GM18861 (cell line): ENCODE measurements at regions not wholly inside any gene's neighbourhood (a gene's known extent, or its start where the extent isn't known, plus 50 kb on each side); places are given as distances from the start of the nearest gene placed in this dataset.
"Not testable (repeated sequence)": the region's sequence is repeated elsewhere in the genome, so short reads cannot be mapped to it uniquely, and the experiment has no call there.

Source experiments
- ATAC-seq: cut with Tn5 transposase; IDR thresholded peaks from one replicate; pipeline ENCODE4 v1.9.1; 2021; ENCODE audit not compliant: unreplicated experiment

DNA sequence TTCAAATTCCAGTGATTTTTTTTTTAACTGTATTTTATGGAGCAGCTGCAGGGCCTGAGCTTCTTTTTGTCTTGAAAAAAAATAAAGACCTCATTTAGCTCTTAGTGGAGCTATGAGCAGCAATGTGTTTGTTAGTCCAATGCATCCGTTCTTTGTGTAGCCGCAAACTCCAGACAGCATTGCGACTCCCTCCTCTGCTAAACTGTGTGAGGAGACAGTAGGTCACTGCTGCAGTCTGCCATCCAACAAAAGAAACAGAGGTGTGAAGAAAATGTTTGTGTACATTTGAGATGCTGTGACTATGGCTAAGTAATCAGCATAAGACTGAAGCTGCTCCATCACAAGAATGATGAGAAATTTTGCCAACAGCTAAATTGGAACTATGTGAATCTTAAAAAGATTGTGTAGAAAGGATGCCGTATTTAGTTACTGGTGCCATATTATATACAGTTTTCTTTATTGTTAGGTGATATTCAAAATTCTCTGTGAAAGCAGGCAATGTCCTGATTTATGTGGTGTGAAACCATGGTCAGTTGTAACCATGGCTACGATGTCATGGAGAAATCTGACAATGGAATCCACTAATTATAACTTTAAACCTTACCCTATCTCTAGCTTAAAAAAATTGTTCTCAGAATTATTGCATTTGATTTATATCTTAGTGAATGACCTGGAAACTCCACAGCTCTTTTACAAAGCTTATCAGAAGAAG is 428.8 kb upstream of the EPHA7 start:
- no peak for ATAC-seq

DNA sequence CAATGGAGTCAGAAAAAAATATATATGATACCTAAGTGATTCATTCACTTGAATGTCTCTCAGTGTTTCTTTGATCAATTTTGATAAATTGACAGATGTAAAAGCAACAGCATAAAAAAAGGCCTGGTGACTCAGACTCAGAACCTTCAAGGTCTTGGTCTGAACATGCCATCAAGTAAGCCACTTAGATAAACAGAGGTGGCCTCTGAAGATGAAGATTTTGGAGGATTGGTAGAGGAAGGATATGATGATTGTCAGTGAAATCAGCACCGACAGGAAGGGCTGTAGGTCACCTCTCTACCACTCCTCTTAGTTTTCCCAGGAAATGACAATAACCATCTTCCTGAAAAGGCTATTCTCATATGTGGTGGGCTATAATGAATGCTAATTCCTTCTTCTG is 422.8 kb upstream of the EPHA7 start:
- ATAC-seq = no peak

DNA sequence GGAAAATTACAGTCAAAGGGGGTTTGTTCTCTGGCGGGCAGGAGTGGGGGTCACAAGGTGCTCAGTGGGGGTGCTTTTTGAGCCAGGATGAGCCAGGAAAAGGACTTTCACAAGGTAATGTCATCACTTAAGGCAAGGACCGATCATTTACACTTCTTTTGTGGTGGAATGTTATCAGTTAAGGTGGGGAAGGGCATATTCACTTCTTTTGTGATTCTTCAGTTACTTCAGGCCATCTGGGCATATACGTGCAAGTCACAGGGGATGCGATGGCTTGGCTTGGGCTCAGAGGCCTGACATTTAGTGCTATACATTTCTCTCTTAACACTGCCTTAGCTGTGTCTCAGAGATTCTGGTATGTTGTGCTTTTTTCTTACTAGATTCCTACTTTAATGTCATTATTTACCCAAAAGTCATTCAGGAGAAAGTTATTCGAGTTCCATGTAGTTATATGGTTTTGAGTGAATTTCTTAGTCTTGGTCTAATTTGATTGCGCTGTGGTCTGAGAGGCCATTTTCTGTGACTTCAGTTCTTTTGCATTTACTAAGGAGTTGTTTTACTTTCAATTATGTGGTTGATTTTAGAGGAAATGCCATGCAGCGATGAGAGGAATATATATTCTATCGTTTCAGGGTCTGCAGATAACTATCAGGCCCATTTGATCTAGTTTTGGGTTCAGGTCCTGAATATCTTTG is 416.2 kb upstream of the EPHA7 start:
- ATAC-seq = not testable (repeated sequence)

DNA sequence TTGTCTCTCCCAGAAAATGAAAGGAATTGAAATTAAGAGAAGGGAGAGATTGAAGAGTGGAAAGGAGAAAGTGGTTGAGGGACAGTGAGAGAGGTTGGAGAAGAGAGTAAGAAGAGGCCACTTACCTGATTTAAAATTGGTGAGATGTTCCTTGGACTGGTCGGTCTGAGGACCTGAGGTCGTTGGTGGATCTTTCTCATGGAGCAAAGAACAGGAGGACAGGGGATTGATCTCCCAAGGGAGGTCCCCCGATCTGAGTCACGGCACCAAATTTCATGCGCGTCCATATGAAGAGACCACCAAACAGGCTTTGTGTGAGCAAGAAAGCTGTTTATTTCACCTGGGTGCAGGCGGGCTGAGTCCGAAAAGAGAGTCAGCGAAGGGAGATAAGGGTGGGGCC is 415.7 kb upstream of the EPHA7 start:
- ATAC-seq = not testable (repeated sequence)

DNA sequence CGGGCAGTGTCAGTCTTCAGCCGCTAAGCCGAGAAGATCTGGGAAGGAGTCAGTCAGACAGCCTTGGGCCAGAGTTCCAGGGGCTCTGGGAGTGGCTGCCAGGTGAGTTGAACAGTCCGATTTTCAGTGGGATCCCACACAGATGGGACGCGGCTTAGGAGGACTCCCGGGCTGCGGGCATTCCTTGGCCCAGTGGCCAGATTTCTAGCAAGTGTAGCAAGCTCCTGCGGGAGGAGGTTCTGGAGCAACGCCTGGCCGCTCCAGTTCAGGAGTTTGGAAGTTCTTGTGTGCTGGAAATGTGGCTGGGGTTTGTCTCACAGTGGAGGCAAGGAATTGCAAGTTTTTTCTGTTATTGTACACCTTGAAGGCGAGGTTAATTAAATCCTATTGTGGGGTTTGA is 414.0 kb upstream of the EPHA7 start:
- not testable (repeated sequence) for ATAC-seq

DNA sequence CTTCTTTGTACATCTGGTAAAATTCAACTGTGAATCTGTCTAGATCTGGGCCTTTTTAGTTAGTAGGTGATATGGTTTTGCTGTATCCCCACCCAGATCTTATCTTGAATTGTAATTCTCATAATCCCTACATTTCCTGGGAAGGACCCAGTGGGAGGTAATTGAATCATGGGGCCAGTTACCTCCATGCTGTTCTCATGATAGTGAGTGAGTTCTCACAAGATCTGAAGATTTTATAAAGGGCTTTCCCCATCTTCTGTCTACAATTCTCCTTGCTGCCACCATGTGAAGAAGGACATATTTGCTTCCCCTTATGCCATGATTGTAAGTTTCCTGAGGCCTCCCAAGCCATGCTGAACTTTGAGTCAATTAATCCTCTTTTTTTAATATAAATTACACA is 410.4 kb upstream of the EPHA7 start:
- ATAC-seq = not testable (repeated sequence)

DNA sequence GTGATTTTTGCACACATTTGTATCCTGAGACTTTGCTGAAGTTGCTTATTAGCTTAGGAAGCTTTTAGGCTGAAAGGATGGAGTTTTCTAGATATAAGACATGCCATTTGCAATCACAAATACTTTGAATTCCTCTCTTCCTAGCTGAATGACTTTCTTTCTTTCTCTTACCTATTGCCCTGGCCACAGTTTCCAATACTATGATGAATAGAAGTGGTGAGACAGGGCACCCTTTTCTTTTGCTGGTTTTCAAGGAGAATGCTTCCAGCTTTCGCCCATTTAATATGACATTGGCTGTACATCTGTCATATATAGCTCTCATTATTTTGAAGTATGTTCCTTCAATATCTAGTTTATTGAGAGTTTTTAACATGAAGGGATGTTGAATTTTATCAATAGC is 409.6 kb upstream of the EPHA7 start:
- no peak for ATAC-seq

DNA sequence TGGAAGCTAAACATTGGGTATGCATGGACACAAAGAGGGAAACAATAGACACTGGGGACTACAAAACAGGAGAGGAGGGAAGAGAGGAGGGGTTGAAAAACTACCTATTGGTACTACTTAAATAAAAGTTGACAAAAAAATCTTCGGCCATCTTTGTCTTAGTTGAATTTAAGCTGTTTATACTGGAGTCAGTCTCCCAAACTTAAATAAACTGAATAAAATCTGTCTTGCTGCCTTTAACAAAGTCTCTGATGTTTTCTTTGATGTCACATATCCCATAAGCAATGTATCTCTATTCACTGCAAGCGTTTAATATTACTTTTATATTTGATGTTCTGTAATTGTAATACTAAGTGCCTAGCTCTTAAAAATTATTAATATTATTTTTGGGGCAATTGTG is 409.2 kb upstream of the EPHA7 start:
- no peak for ATAC-seq

DNA sequence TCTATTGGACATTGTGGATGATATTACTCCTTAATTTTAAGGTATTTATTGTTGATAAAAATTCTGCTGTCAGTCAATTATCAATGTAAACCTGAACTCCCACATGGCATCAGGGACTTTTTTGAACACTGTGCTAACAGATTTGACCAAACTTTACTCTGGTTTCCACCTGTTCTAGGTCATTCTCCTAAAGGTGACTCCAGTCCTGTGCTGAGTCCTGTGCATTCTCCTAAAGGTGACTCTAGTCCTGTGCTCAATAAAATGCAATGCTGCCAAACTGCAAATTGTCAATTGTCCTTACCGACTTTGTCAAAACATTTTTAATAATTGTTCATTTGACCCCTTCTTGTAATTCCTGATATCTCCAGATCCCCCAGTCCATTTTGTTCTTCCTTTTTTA is 408.4 kb upstream of the EPHA7 start:
- no peak for ATAC-seq

DNA sequence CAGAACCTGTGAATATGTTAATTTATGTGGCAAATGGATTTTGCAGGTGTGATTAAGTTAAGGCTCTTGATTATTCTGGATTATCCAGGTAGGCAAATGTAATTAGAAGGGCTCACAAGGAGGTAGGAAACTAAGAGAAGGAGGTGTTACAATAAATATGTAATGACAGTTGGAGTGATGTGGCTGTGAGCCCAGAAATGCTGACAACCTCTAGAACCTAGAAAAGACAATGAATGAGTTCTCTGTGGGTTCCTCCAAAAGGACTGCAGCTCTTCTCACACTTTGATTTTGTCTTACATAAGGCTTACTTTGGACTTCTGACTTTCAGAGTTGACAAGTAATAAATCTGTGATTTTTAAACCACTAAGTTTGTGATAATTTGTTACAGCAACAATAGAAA is 406.6 kb upstream of the EPHA7 start:
- no peak for ATAC-seq

DNA sequence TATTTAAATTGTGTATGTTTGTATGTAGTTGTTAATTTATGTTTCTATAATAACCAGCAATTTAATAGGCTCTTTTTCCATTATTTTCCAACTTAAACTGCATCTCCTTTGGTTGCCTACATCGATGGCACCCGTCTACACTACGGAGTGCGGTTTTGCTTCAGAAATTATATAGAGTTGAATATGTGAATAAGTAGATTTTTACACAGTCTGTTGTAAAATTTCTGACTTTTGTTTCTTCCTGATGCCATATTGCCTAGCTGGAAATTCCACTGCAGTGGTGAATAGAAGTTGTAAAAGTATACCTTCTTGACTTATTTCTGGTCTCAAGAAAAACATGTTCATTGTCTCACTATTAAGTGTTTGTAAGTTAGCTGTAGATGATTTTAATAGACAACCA is 404.1 kb upstream of the EPHA7 start:
- no peak for ATAC-seq

DNA sequence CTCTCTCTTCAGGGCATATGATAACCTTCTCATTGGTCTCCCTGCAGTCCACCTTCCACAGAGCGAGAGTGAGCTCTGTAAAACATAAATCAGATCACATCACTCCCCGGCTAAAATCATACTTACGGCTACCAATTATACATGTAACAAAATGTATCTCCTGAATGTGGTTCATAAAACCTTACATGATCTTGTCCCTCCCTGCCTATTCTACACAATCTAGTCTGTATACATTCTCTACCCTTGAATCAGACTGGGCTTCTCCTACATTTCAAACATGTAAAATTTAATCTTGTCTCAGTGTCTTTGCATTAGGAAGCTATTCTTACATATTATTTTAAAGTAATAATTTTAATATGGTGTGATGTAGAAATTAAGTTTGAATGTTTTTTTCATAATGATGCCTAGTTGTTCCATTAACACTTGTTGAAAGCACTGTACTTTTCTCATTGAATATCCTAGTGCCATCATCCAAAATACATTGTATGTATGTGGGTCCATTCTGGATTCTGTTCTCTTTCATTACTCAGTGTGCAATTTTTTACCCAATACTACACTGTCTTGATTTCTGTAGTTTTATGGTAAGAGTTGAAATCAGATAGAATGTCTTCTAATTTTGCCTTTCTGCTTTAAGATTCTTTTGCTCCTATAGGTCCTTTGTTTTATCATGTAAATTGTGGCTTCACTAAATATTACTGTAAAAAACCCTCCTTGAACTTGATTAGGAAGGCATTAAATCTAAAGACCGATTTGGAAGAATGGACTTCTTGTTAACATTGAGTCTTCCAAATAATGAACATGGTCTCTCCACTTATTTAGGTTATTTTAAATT is 403.3 kb upstream of the EPHA7 start:
- no peak for ATAC-seq

DNA sequence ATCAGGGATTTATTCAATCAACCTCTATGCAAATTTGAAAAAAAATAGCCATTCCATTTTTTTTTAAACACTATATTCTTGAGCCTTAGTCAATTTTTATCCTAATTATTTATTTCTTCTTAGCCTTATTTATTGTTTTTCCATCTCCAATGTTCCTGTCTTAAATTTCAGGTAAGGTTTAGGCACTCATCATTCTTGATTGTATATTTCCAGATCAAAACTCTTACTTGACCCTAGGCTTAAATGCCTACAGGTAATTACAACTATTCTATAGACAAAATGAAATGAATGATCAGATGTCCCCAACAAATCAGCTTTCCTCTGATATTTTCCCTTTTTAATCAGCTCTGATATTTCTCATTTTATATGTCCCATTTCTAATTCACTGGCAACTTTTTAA is 402.6 kb upstream of the EPHA7 start:
- ATAC-seq = no peak

DNA sequence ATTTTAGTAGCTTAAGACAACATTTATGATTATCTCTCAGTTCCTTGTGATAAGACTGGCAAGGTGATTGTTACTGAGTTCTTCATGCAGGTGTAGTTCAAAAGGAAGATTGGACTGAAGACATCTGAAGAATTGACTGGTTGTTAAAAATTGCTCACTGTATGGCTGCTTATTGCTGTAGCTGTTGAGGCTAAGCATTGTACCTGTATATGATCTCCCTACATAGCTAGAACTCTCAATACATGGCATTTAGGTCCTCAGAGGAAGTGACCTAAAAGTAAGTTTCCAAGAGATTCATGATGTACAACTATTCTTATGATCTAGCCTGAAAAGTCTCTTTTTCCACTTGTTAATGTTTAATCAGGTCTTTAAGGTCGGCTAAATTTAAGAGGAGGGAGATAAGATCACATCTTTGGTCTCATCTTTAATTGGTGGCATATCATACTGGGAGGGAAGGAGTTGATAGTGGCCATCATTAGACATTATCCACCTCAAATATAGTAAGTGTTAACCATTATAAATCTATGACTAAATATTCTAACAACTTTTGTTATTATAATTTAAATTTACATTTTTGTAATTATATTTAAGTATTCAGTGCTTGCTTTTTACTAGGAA is 401.2 kb upstream of the EPHA7 start:
- ATAC-seq = no peak

DNA sequence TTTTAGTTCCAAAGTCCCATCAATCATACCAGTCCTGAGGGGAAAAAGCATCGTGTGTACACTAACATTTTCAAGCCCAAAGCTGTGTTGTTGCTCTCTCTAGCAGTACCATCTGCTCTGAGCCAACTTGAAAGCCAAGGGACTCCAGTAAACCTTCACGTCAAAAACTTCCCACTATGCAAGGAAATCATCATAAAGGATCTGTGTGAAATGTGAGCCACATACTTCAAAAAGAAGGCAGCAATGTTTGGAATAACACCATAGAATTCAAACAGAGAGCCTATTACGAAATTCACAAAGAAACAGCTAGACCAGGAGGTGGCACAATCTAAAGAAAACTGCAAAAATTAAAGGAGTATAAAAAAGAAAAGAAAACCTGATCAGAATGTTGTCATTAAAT is 399.8 kb upstream of the EPHA7 start:
- ATAC-seq = no peak

DNA sequence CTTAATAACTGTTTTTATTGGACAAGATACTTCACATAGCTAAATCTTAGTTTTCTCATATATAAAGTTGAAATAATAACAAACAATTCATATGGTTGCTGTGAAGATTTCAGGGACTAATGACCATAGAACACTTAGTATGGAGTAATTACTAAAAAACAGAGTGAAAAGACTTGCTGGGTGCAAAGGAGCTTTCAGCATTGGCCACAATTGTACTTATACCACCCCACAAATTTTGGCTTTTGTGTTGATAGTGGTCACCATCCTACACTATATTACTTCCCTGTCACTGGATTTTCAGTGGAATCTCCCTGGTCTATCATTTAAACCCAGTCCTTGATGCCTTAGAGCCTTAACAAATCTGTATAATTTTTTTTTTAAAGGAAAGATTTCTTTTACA is 398.6 kb upstream of the EPHA7 start:
- no peak for ATAC-seq

DNA sequence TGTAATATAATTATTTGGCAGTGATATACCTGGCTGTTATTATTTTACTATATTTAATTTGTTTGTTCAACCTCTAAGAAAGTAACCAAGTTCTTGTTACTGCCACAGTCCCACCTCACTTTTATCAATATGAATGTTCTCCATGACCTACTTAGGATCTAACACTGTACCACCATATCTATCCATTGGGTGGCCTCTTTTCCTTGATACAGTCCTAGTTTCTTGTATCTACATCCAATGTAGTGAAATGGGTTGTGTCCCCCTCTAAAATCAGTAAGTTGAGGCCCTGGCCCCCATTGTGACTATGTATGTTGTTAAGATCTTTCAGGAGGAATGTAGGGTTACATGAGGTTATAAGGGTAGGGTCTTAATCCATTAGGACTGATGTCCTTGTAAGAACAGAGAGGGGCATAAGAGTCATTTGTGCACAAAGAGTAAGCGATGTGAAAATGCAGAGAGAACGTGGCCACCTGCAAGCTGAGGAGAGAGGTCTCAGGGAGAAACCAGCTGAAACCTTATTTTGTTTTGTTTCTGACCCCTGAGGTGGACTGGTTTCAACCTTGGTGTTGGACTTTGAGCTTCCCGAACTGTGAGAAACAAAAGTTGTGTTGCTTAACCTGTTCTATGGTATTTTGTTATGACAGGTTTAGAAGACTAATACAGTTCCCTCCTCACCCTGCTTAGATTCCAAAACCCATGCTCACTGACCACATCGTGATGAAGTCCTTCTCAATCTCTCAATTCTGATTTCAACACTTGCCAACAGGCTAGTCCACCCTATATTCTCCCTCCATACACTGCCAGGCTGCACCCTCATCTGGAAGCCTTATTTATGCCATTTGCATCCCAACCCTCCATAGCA is 387.3 kb upstream of the EPHA7 start:
- no peak for ATAC-seq

DNA sequence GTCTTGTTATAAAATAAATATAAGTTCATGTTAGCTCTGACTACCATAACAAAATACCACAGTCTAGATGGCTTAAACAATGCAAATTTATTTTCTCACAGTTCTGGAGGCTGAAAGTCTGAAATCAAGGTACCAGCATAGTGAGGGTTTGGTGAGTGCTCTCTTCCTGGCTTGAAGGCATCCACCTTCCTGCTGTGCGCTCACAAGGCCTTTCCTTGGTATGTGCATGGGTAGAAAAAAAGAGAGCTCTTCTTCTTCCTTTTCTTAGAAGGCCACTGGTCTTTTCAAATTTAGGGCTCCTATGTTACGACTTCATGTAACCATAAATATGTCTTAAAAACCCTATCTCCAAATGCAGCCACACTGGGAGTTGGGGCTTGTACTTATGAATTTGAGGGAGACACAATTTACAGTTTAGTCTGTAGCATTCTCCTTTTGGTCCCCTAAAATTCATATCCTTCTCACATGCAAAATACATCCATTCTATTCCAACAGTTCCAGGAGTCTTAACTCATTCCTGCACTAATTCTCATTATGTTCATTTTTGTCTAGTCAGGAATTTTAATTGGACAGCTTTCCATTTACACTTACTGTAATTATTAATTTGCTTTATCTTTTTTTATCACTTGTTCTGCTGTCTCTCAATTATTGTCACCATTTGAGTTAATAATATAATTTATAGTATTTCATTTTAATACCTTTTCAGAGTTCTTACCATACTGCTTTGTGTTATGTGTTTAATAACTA is 381.9 kb upstream of the EPHA7 start:
- no peak for ATAC-seq

DNA sequence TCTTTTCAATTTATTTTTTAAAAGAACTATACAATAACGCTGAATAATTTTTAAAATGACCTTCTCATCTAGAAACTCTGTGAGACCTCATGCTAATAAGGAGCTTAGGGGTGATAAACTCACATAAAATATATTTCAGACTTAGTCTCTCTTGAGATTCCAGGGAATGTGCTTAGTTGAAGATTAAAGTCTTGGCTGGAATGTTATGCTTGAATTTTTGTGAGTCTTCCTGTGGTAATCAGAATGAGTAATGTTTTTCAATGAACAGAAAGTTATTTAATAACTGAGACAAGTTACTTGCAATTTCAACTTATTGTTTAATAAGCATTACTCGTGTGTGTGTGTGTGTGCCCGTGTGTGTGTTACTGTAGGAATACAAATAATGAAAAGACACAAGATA is 379.9 kb upstream of the EPHA7 start:
- ATAC-seq = no peak

DNA sequence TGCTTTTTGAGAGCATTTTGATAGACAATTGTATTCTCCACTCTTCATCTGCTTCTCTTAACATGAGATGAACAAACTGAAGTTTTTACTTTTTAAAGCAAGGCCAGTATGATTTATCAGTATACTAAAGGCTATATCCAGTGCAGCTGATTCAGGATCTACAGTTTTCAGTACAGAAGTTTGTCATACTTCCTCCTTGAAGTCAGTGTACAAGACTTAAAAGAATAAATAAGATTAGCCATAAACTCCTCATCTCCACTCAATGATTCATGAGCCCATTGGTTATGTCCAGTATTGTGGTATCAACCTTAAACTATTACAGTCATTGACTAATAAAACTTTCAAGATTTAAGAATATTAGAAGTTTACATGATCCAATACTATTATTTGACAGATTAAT is 374.8 kb upstream of the EPHA7 start:
- ATAC-seq = no peak
